Stimulated activated CD8-positive, alpha-beta memory T cell treated with anti-CD3 and anti-CD28 coated beads, Interleukin-4, amount 100 ng/mL, for 4 hours (primary cell): ENCODE measurements at regions not wholly inside any gene's neighbourhood (a gene's known extent, or its start where the extent isn't known, plus 50 kb on each side); places are given as distances from the start of the nearest gene placed in this dataset.
"Not testable (repeated sequence)": the region's sequence is repeated elsewhere in the genome, so short reads cannot be mapped to it uniquely, and the experiment has no call there.

Source experiments
- DNase-seq, 2 donors: peaks; one replicate each; pipeline ENCODE4 v3.0.0-alpha.2; 2020; ENCODE audit warnings: low read depth in 2 of 2, low spot score in 1 of 2

- no peak for DNase-seq
Measured at GRCh38 chr1:60678802-60679201, 403.6 kb upstream of the NFIA start.

GRCh38 chr1:60678391-60678790, 404.0 kb upstream of the NFIA start:
- DNase-seq, result no peak

- DNase-seq, result no peak
Measured at GRCh38 chr1:60672449-60672848, 409.9 kb upstream of the NFIA start.

- DNase-seq, result no peak
Measured at GRCh38 chr1:60670302-60670701, 412.1 kb upstream of the NFIA start.

DNA sequence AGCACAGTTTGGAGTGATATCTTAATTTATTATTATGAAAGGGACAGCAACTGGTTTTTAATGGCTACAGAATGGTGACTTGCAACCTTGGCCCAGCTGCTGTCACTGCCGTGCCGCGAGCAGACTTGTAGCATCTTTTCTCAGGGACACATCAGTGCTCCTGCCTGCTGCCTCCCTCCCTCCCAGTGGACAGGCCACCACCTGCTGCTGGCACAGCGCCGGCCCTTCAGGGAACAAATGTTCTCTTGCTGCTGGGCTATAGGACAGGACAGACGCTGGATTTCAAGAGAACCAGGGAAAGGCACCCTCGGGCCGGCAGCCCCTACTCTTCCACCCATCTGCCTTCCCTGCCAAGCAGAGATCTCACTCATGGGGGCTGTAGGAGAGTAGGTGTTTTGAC, 413.8 kb upstream of the NFIA start:
- DNase-seq, result no peak

DNA sequence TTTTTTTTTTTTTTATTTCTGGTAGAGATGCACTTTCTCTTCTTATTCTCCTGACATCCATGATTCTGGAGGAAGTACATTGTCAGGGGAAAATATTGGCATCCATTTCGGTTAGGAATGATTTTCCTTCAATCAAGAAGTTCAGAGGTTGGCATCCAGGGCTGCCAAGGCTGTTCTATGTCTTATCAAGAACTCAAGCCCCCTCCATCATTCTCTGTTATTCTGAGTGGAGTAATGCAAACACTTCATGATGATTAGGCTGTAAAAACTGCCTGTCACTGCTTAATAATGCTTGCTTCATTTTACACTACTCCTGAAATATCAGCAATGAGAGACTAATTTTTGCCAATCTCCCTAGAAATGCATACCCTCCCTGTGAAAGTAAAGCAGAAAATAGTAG, 417.1 kb upstream of the NFIA start:
- no peak for DNase-seq

DNA sequence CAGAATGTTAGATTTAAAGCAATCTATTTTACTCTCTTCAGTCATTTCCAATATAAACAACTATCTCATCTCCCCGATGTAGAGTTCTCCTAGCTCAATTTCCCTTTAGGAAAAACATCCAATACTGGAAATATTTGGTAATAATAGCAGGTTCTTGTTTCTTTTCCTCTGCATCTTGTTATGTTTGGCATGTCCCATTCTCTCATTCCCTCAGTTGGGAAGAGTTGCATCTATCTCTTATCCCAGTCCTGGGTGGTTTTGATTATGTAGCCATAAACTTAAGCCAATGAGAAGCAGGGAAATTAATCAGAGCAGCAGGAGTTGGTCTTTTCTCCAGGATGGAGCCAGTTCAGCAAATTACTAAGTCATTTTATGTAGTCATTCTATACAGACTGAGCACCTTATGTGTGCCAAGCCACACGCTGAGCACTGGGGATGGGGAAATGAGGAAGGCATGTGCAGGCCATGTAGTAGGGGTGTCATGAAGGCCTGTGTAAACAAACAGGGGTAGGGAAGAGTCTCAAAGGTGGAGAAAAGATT, 418.2 kb upstream of the NFIA start:
- DNase-seq, result no peak

GRCh38 chr1:60662486-60663044, 419.8 kb upstream of the NFIA start:
- no peak for DNase-seq

- DNase-seq, result no peak
Measured at GRCh38 chr1:60657926-60658325, 424.4 kb upstream of the NFIA start.

DNA sequence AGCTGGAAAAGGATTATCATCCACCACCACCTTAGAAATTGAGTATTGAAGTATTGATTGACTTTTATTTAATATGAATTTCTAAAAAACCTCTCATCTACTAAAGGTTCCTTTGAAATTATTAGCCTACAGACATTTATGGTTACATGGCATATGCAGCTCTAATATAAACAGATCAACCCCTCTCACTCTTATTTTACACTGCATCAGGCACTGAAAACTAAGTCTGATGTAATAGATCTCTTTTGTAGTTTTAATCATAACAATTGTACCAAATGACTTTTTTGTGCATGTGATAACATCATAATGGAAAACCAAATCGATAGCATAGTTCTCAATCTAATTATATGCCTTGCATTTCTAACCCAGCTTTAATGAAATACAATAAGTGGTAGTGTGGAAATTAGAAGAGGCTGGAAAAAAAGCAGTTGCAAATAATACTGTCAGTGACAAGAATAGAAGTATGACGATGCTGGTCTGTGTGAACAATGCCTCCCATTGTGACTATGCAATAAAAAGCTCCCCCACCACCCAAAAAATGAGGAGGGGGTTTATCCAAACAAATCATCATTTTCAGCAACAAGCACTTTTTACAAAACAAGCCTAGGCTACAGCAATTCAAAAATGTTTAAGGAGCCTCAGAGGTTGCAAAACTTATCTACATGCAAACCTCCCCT, 426.5 kb upstream of the NFIA start:
- no peak for DNase-seq

DNA sequence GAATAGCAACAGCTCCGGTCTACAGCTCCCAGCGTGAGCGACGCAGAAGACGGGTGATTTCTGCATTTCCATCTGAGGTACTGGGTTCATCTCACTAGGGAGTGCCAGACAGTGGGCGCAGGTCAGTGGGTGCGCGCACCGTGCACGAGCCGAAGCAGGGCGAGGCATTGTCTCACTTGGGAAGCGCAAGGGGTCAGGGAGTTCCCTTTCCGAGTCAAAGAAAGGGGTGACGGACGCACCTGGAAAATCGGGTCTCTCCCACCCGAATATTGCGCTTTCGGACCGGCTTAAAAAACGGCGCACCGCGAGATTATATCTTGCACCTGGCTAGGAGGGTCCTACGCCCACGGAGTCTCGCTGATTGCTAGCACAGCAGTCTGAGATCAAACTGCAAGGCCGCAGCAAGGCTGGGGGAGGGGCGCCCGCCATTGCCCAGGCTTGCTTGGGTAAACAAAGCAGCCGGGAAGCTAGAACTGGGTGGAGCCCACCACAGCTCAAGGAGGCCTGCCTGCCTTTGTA, 442.3 kb upstream of the NFIA start:
- DNase-seq, result not testable (repeated sequence)

DNA sequence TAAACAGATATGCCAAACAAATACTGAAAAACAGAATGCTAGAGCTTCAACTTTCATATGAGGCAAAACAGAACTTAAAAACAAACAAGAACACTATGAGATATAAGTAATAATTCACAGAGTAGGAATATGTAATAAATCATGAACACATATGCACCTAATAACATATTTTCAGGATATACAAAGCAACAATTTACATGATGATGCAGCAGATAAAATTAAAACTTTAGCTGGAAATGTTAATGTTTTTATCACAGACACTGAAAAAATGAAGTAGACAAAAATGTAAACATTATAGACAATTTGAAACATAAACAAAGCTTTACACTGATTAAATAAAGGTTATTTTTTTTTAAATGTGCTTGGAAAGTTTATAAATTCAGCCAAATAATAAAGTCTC, 443.1 kb upstream of the NFIA start:
- DNase-seq, result no peak

GRCh38 chr1:60637651-60638050, 444.7 kb upstream of the NFIA start:
- DNase-seq, result no peak

- DNase-seq, result no peak
Measured at GRCh38 chr1:60636946-60637345, 445.4 kb upstream of the NFIA start.

DNA sequence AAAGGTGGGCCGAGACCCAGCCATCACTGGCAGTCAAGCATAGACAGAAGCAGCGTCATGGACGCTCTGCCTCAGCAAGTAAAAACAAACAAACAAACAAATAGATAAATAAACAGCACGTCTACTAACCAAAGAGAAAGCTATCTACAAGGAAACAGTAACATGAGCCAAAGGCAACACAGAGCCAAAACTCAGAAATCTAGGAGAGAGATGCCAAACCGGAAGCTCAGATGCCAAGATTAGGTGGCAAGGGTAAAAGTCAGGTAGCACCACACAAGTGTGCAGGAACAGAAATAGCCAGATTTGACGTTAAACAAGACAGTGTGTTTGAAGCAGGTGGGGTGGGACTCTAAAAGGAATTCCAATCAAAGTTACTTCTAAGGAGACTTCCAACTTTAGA, 448.3 kb upstream of the NFIA start:
- DNase-seq, result no peak

- no peak for DNase-seq
Measured at GRCh38 chr1:60622486-60622885, 459.9 kb upstream of the NFIA start.

DNA sequence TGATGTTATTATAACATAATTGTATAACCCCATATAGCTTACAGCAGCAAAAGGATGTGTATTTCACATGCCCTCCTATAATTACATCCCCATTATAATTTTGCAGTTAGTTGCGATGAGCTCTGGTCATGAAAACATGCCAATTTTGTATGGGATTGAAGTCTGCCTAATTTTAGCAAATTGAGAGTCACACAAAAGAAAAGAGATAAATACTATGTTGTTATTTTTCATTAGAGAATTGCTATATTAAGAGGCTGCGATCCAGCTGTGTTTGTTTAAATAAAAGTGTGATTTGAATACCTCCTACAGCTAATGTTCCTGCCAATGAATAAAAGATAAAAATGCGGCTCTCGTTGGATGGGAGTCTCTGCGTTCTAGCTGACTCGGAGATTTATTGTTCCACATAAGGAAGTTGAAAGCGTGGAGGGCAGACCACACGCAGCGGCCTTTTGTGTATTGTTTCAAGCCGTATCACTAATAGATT, 461.0 kb upstream of the NFIA start:
- DNase-seq, result no peak

DNA sequence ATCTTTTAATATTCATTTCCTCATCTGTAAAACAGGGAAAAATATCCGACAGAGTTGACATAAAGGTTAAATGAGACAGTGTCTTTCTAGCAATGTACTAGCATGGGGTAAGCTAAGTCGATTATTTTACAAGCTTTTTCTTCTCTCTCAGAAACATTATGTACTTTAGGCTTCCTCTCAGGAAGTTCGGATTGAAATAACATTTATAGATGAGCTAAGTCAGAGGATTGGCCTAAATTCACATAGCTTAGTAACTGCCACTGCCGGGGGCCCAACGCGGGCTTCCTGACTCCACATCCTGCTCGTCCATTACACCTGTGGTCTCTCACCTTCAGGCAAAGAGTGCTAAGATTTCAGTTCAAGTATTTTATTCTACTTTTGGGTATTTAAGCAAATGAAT, 462.3 kb upstream of the NFIA start:
- DNase-seq, result no peak

DNA sequence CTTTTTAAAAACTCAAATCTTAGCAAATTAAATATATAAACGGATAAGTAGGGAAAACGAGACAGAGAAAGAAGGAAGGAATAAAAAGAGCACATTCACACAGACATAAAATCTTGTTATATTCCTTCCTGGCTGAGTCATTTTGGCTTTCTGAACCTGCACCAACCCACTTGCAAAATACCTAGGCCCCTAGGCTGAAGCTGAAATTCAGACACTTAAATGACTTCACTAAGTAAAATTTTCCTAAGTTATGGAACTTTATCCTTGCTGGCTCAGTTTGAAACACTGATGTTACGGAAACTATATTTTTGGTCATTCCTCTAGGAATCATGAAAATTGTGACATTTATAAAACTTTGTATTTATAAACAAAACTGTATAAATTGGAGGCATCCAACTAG, 462.8 kb upstream of the NFIA start:
- no peak for DNase-seq

DNA sequence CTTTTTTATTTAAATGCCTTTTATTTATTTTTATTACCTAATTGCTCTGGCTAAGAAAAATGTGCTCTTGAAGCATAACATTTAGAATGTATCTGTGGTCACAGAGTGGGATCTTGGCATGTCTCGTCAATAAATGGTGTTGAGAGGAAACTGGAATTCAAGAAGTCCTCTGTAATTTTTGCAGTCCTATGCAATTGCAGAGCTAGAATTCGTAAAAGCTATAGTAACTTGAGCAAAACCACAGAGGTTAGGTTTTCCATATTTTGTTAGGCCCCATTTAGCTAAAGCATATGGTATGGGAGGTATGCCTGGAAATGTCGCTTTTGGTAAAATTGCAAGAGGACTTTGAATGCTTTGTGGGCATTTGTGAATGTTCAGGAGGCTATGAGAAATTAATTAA, 466.7 kb upstream of the NFIA start:
- DNase-seq, result no peak

GRCh38 chr1:60612790-60613189, 469.6 kb upstream of the NFIA start:
- DNase-seq, result no peak

DNA sequence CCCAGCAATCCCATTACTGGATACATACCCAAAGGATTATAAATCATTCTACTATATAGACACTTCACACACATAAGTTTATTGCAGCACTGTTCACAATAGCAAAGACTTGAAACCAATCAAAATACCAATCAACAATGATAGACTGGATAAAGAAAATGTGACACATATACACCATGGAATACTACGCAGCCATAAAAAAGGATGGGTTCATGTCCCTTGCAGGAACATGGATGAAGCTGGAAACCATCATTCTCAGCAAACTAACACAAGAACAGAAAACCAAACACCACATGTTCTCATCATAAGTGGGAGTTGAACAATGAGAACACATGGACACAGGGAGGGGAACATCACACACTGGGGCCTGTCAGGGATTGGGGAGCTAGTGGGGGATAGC, 475.4 kb upstream of the NFIA start:
- not testable (repeated sequence) for DNase-seq

GRCh38 chr1:60600532-60600931, 481.8 kb upstream of the NFIA start:
- no peak for DNase-seq
